ENCODE measurements at regions not wholly inside any gene's neighbourhood (a gene's known extent, or its start where the extent isn't known, plus 50 kb on each side); places are given as distances from the start of the nearest gene placed in this dataset.

GRCh38 chr7:140238778-140239652 is 62.2 kb upstream of the KDM7A start:
- no peak for TF ChIP-seq CTCF (IDR thresholded peaks at IDR 0.05 in 8 of 11, conservative IDR thresholded peaks at IDR 0.05 in 3 of 11)
- TF ChIP-seq POLR2AphosphoS5 (IDR thresholded peaks at IDR 0.05) = no peak
